Bronchial epithelial cell (primary cell): ENCODE measurements at regions not wholly inside any gene's neighbourhood (a gene's known extent, or its start where the extent isn't known, plus 50 kb on each side); places are given as distances from the start of the nearest gene placed in this dataset.

Experiments
- DNase-seq: peaks from one replicate; pipeline ENCODE4 v3.0.0-alpha.2; 2010; ENCODE audit warnings: low read depth
- FAIRE-seq: peaks from 2 replicates; lab custom pipeline; 2011; peaks lifted over from hg19 to GRCh38; lab: Jason Lieb, UNC
- H3K27me3 ChIP-seq: 2 replicates; pipeline ENCODE4 v1.5.1; 2011; ENCODE audit warnings: low read length; ENCODE audit not compliant: control insufficient read depth, insufficient read depth
- H3K36me3 ChIP-seq: 2 replicates; pipeline ENCODE4 v1.5.1; 2011; ENCODE audit warnings: low read length; ENCODE audit not compliant: control insufficient read depth, insufficient read depth
- H3K4me3 ChIP-seq: 2 replicates; pipeline ENCODE4 v1.5.1; 2011; ENCODE audit warnings: mild to moderate bottlenecking, low read depth, low read length, control low read depth
- TF ChIP-seq, protein P1 (sequence below): IDR thresholded peaks from 2 replicates; pipeline ENCODE4 v1.5.1; 2011; ENCODE audit warnings: mild to moderate bottlenecking, moderate library complexity, low read length, control low read depth, inconsistent platforms; ENCODE audit not compliant: insufficient read depth, severe bottlenecking

DNA sequence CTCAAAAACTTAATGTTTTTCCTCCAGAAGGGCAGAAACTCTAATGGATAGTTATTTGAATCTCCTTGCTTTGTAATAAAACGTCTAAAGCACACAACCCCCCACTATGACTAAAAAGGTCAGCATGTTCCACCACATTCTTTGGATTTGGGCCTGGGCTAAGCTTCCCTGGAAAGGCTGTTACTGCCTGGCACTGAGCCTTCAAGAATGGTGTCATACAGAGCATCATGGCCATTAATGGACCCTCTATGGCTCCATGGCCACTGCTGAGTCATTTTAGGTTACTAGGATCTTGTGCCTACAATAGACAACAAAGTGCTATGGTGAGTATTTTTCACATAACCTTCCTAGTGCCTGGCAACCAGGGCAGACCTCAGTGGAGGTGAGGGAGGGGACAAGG is 242.6 kb upstream of the FAT3 start:
- TF ChIP-seq, protein P1, sequence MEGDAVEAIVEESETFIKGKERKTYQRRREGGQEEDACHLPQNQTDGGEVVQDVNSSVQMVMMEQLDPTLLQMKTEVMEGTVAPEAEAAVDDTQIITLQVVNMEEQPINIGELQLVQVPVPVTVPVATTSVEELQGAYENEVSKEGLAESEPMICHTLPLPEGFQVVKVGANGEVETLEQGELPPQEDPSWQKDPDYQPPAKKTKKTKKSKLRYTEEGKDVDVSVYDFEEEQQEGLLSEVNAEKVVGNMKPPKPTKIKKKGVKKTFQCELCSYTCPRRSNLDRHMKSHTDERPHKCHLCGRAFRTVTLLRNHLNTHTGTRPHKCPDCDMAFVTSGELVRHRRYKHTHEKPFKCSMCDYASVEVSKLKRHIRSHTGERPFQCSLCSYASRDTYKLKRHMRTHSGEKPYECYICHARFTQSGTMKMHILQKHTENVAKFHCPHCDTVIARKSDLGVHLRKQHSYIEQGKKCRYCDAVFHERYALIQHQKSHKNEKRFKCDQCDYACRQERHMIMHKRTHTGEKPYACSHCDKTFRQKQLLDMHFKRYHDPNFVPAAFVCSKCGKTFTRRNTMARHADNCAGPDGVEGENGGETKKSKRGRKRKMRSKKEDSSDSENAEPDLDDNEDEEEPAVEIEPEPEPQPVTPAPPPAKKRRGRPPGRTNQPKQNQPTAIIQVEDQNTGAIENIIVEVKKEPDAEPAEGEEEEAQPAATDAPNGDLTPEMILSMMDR = no peak

GRCh38 chr11:91979775-91980174 is 244.8 kb upstream of the FAT3 start:
- H3K27me3 ChIP-seq = no peaks in the 10 kb centered on the region
- H3K4me3 ChIP-seq = no peak overlapping the region
- H3K36me3 ChIP-seq = no peaks in the 10 kb centered on the region
- DNase-seq (no peak), FAIRE-seq (no peak)
- TF ChIP-seq, protein P1 = no peak

More for the DNA sequence above, 242.6 kb upstream of the FAT3 start:
- Histone ChIP-seq H3K27me3 (no peaks in the 10 kb centered on the region), H3K36me3 (no peaks in the 10 kb centered on the region), H3K4me3 (no peak overlapping the region)
- FAIRE-seq (no peak), DNase-seq (peak; percentile 72)

GRCh38 chr11:91978747-91979146 is 245.9 kb upstream of the FAT3 start:
- DNase-seq (peak; percentile 27), FAIRE-seq (no peak)
- TF ChIP-seq, protein P1 = no peak
- Histone ChIP-seq H3K4me3 (no peak overlapping the region), H3K36me3 (no peaks in the 10 kb centered on the region), H3K27me3 (no peaks in the 10 kb centered on the region)

GRCh38 chr11:91972665-91973266 is 251.9 kb upstream of the FAT3 start:
- FAIRE-seq (no peak), DNase-seq (no peak)
- Histone ChIP-seq H3K27me3 (no peaks in the 10 kb centered on the region), H3K36me3 (no peaks in the 10 kb centered on the region), H3K4me3 (no peak overlapping the region)
- TF ChIP-seq, protein P1 = no peak

DNA sequence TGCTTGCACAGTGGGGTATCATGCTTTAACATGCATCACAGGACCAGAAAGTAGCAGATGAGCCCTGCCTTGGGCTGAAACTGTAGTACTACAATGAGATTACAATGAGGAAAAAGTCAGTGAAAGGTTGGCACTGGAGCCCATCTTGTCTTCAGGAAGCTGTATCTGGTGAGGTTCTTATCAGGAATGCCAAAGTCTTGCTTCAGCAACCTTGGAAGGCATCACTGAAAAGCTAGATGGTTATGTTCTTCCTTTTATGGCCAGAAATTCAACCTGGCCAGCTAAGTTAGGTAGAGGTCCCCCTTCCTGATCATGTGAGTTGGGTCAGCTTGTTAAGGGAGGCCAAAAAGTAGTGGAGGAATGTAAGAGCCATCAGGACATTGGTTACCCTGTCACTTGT is 254.0 kb upstream of the FAT3 start:
- DNase-seq (no peak), FAIRE-seq (no peak)
- Histone ChIP-seq H3K36me3 (no peaks in the 10 kb centered on the region), H3K4me3 (no peak overlapping the region), H3K27me3 (no peaks in the 10 kb centered on the region)
- TF ChIP-seq, protein P1 = no peak

GRCh38 chr11:91969486-91969885 is 255.1 kb upstream of the FAT3 start:
- FAIRE-seq = no peak
- Histone ChIP-seq H3K4me3 (no peak overlapping the region), H3K36me3 (no peaks in the 10 kb centered on the region), H3K27me3 (no peaks in the 10 kb centered on the region)
- no peak for DNase-seq
- TF ChIP-seq, protein P1 = no peak
